ENCODE measurements at regions not wholly inside any gene's neighbourhood (a gene's known extent, or its start where the extent isn't known, plus 50 kb on each side); places are given as distances from the start of the nearest gene placed in this dataset.

GRCh38 chr7:113764401-113765035, 154.3 kb downstream of the PPP1R3A start:
- H3K4me2 ChIP-seq (ENCODE audit: control insufficient read depth, insufficient read depth) = no peak overlapping the region
- intact Hi-C loops (cut with micrococcal nuclease; ENCODE audit: unreplicated experiment) (no loop called here), in situ Hi-C loops (cut with MboI) (no loop called here)
- H3K27me3 ChIP-seq (replicated peaks in 1 of 2; ENCODE audit: control insufficient read depth in 2 of 2, insufficient read depth in 2 of 2, low read length in 1 of 2) = no peaks in the 10 kb centered on the region
- no peak overlapping the region for H2AFZ ChIP-seq (ENCODE audit: control insufficient read depth, low read depth, low read length)
- DNase-seq (ENCODE audit: low read depth, low spot score) (no peak), FAIRE-seq (no peak), ATAC-seq (no peak)
- WGBS (ENCODE audit: insufficient coverage, insufficient replicate concordance, low lambda C conversion rate, missing lambda C conversion rate) = 0% methylated on average over 2 of the region's 2 CpGs
- H3K4me3 ChIP-seq = no peak overlapping the region
- H3K9ac ChIP-seq (ENCODE audit: control insufficient read depth, insufficient read depth, low read length) = no peak overlapping the region
- H4K20me1 ChIP-seq (ENCODE audit: control insufficient read depth, insufficient read depth) = no peaks in the 10 kb centered on the region
- no peaks in the 10 kb centered on the region for H3K9me3 ChIP-seq (replicated peaks; ENCODE audit: control insufficient read depth, insufficient read depth, low read length)
- no peaks in the 10 kb centered on the region for H3K36me3 ChIP-seq (ENCODE audit: control insufficient read depth in 2 of 2, insufficient read depth in 2 of 2, low read length in 1 of 2)
- ChIA-PET POLR2A (no interaction called here), SMC1A (ENCODE audit: uncharacterized antibody, unreplicated experiment) (no interaction called here), RAD21 (ENCODE audit: unreplicated experiment) (no interaction called here), CTCF (no interaction called here)
- no peaks in the 10 kb centered on the region for H3K79me2 ChIP-seq (ENCODE audit: control insufficient read depth, insufficient read depth, low read length)
- TF ChIP-seq PBX3 (IDR thresholded peaks at IDR 0.05; ENCODE audit: insufficient replicate concordance, low read depth, low read length) (no peak), PAX8 (IDR thresholded peaks at IDR 0.05) (no peak), ZBTB40 (IDR thresholded peaks at IDR 0.05; ENCODE audit: borderline replicate concordance) (no peak), RB1 (IDR thresholded peaks at IDR 0.05; ENCODE audit: borderline replicate concordance) (no peak), POLR2A (IDR thresholded peaks at IDR 0.05; ENCODE audit: low read depth, low read length) (no peak), POLR2AphosphoS5 (IDR thresholded peaks at IDR 0.05; ENCODE audit: low read length) (no peak), HDAC2 (IDR thresholded peaks at IDR 0.05) (no peak)
- no peak overlapping the region for H3K27ac ChIP-seq (ENCODE audit: control insufficient read depth, insufficient read depth)
- BruUV-seq (replicated peaks) = no TSS peak
- H3K4me1 ChIP-seq (ENCODE audit: control insufficient read depth, insufficient read depth, low read length) = no peaks in the 10 kb centered on the region
